ENCODE measurements at regions not wholly inside any gene's neighbourhood (a gene's known extent, or its start where the extent isn't known, plus 50 kb on each side); places are given as distances from the start of the nearest gene placed in this dataset.
"Not testable (repeated sequence)": the region's sequence is repeated elsewhere in the genome, so short reads cannot be mapped to it uniquely, and the experiment has no call there.

DNA sequence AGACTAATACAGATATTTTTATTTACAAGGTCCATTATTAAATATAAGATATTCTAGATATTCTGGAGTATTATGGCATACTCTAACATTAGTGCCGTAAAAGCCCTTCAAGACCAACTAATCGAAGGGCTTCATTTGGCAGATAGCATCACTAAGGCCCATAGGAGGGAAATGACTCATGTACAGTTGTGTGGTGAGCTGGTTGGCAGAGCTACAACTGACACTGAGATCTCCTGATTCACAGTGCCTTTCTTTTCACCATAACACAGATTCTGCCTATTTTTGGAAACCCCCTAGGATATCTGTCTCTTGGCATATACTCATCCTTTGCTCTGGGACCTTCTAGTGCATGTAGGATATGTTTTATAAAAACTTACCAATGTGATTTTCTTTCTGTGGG, 201.7 kb upstream of the AFF2 start:
- TF ChIP-seq CTCF (IDR thresholded peaks at IDR 0.05), result no peak
- ATAC-seq (ENCODE audit: low FRiP score), result no peak
- no peak for DNase-seq (ENCODE audit: low spot score)

GRCh38 chrX:148305214-148305613, 195.2 kb upstream of the AFF2 start:
- ATAC-seq (ENCODE audit: low FRiP score); DNase-seq (ENCODE audit: low spot score): not testable (repeated sequence)

DNA sequence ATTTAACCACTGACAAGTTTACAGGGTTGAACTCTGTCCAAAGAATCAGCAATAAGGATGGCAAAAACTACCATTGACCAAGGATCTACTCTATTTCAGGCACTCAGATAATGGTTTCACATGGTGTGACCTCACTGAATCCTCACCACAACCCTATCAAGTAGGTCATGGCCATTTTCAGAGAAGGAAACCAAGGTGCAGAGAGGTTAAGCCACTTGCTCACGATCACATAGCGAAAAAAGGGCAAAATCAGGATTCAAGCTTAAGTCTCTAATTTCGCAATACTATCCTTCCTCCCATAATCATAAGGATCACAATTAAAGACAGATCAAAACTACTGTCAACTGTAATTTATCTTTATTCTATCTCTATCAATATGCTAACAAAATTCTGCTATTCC, 191.0 kb upstream of the AFF2 start:
- no peak for DNase-seq (ENCODE audit: low spot score)
- ATAC-seq (ENCODE audit: low FRiP score), result no peak
- no peak for TF ChIP-seq CTCF (IDR thresholded peaks at IDR 0.05)

- ATAC-seq (ENCODE audit: low FRiP score) (no peak), DNase-seq (ENCODE audit: low spot score) (no peak)
- TF ChIP-seq CTCF (IDR thresholded peaks at IDR 0.05), result no peak
Measured at GRCh38 chrX:148310426-148311165, 189.8 kb upstream of the AFF2 start.

- TF ChIP-seq CTCF (IDR thresholded peaks at IDR 0.05), result no peak
- no peak for ATAC-seq (ENCODE audit: low FRiP score)
- no peak for DNase-seq (ENCODE audit: low spot score)
Measured at GRCh38 chrX:148311544-148311943, 188.9 kb upstream of the AFF2 start.

GRCh38 chrX:148314876-148315275, 185.5 kb upstream of the AFF2 start:
- no peak for ATAC-seq (ENCODE audit: low FRiP score)
- no peak for DNase-seq (ENCODE audit: low spot score)
- no peak for TF ChIP-seq CTCF (IDR thresholded peaks at IDR 0.05)

DNA sequence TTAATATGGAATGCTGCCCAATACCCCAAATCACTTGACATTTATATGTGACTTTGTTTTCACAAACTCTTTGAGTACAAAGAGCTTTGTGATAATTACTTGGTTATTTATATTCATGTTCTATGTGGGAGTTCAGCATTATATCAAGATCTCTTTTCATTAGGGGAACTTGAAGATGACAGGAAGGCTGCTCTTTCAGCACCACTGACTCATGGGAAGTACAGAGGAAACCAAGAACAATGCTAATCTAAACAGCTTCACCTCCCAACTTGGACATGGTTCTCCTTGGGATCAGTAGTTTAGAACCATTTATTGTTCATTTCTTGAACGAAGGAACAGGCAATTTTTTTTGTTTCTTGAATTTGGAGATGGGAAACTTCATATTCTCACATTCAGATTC, 184.0 kb upstream of the AFF2 start:
- no peak for DNase-seq (ENCODE audit: low spot score)

More for the DNA sequence above, 184.0 kb upstream of the AFF2 start:
- TF ChIP-seq CTCF (IDR thresholded peaks at IDR 0.05), result no peak
- no peak for ATAC-seq (ENCODE audit: low FRiP score)

All from omental fat pad (tissue), 3 donors.